NT2/D1 (cell line): ENCODE measurements at regions not wholly inside any gene's neighbourhood (a gene's known extent, or its start where the extent isn't known, plus 50 kb on each side); places are given as distances from the start of the nearest gene placed in this dataset.

Source experiments
- SUZ12 ChIP-seq: IDR thresholded peaks from 2 replicates; pipeline ENCODE4 v1.6.1; 2011; ENCODE audit not compliant: insufficient read length, insufficient read depth; ENCODE audit errors: extremely low read depth
- YY1 ChIP-seq: IDR thresholded peaks from 2 replicates; pipeline ENCODE4 v1.6.1; 2011; ENCODE audit not compliant: insufficient read length, insufficient read depth
- ZNF274 ChIP-seq: IDR thresholded peaks from 2 replicates; pipeline ENCODE4 v1.6.1; 2011; ENCODE audit warnings: mild to moderate bottlenecking, low read depth, low read length

- no peak for TF ChIP-seq YY1
- no peak for TF ChIP-seq SUZ12
- TF ChIP-seq ZNF274: no peak
Observed at GRCh38 chr2:145366341-145366740, 846.4 kb upstream of the ZEB2 start.
